ENCODE measurements at regions not wholly inside any gene's neighbourhood (a gene's known extent, or its start where the extent isn't known, plus 50 kb on each side); places are given as distances from the start of the nearest gene placed in this dataset.
"Not testable (repeated sequence)": the region's sequence is repeated elsewhere in the genome, so short reads cannot be mapped to it uniquely, and the experiment has no call there.

GRCh38 chr6:27720607-27721580 lies 191.3 kb downstream of the OR2B2 start:
- Histone ChIP-seq H4K5ac (ENCODE audit: low read length) (no peak overlapping the region), H3K4me1 (ENCODE audit: control insufficient read depth, low read depth, low read length) (no peaks in the 10 kb centered on the region), H4K8ac (ENCODE audit: low read depth, low read length) (no peak overlapping the region)

GRCh38 chr6:27719039-27719438 lies 193.2 kb downstream of the OR2B2 start:
- H4K8ac ChIP-seq (ENCODE audit: low read depth, low read length); H2AK5ac ChIP-seq (ENCODE audit: low read length); H2BK120ac ChIP-seq (ENCODE audit: low read depth, low read length); H3K79me1 ChIP-seq (ENCODE audit: low read length); H3K18ac ChIP-seq (ENCODE audit: low read length); H3K27me3 ChIP-seq (ENCODE audit: insufficient read depth, low read length, poor library complexity); H3K4me2 ChIP-seq (ENCODE audit: low read length); H3K56ac ChIP-seq (ENCODE audit: low read length); H3K27ac ChIP-seq (ENCODE audit: low read depth, low read length); H3K23ac ChIP-seq (ENCODE audit: low read length); H4K5ac ChIP-seq (ENCODE audit: low read length); H3K79me2 ChIP-seq (ENCODE audit: control insufficient read depth, insufficient read depth, low read length); H3K4me1 ChIP-seq (ENCODE audit: control insufficient read depth, low read depth, low read length); H2BK15ac ChIP-seq (replicated peaks; ENCODE audit: low read depth); H3K4me3 ChIP-seq (ENCODE audit: low read length); DNase-seq; H3K9ac ChIP-seq (ENCODE audit: low read length); H3K36me3 ChIP-seq (ENCODE audit: control insufficient read depth, insufficient read depth, low read length); H2BK5ac ChIP-seq (ENCODE audit: low read length); H3K4ac ChIP-seq (ENCODE audit: low read depth, low read length): not testable (repeated sequence)
- no CpG with 5 or more reads among the region's 8 CpGs for WGBS (ENCODE audit: extremely low coverage, insufficient coverage, low lambda C conversion rate)

More at GRCh38 chr6:27720607-27721580, 191.3 kb downstream of the OR2B2 start:
- H2BK120ac ChIP-seq (ENCODE audit: low read depth, low read length), result no peak overlapping the region
- H3K27me3 ChIP-seq (ENCODE audit: insufficient read depth, low read length, poor library complexity), result no peaks in the 10 kb centered on the region
- H3K79me2 ChIP-seq (ENCODE audit: control insufficient read depth, insufficient read depth, low read length), result no peaks in the 10 kb centered on the region
- no peak overlapping the region for H3K23ac ChIP-seq (ENCODE audit: low read length)
- H3K18ac ChIP-seq (ENCODE audit: low read length), result no peak overlapping the region
- peak overlapping the region; percentile 41 for H3K4me3 ChIP-seq (ENCODE audit: low read length)
- peak; percentile 94 for DNase-seq
- no peaks in the 10 kb centered on the region for H3K79me1 ChIP-seq (ENCODE audit: low read length)
- peak overlapping the region; percentile 53 for H3K4me2 ChIP-seq (ENCODE audit: low read length)
- H3K4ac ChIP-seq (ENCODE audit: low read depth, low read length), result no peak overlapping the region
- no peaks in the 10 kb centered on the region for H3K36me3 ChIP-seq (ENCODE audit: control insufficient read depth, insufficient read depth, low read length)
- no peak overlapping the region for H2AK5ac ChIP-seq (ENCODE audit: low read length)
- H3K56ac ChIP-seq (ENCODE audit: low read length), result peak overlapping the region; percentile 65
- H2BK15ac ChIP-seq (replicated peaks; ENCODE audit: low read depth), result no peak overlapping the region
- WGBS (ENCODE audit: extremely low coverage, insufficient coverage, low lambda C conversion rate), result no CpG with 5 or more reads among the region's 19 CpGs
- H3K27ac ChIP-seq (ENCODE audit: low read depth, low read length), result no peak overlapping the region
- H3K9ac ChIP-seq (ENCODE audit: low read length), result peak overlapping the region; percentile 55
- H2BK5ac ChIP-seq (ENCODE audit: low read length), result no peak overlapping the region

GRCh38 chr6:27706431-27706830 lies 205.8 kb downstream of the OR2B2 start:
- Histone ChIP-seq H3K4me2 (ENCODE audit: low read length) (no peak overlapping the region), H3K23ac (ENCODE audit: low read length) (no peak overlapping the region), H3K4ac (ENCODE audit: low read depth, low read length) (no peak overlapping the region), H3K9ac (ENCODE audit: low read length) (no peak overlapping the region), H3K36me3 (ENCODE audit: control insufficient read depth, insufficient read depth, low read length) (no peaks in the 10 kb centered on the region), H2BK15ac (replicated peaks; ENCODE audit: low read depth) (no peak overlapping the region), H3K79me2 (ENCODE audit: control insufficient read depth, insufficient read depth, low read length) (no peaks in the 10 kb centered on the region), H3K56ac (ENCODE audit: low read length) (no peak overlapping the region), H3K4me3 (ENCODE audit: low read length) (no peak overlapping the region), H3K27me3 (ENCODE audit: insufficient read depth, low read length, poor library complexity) (no peaks in the 10 kb centered on the region), H2BK5ac (ENCODE audit: low read length) (no peak overlapping the region), H4K5ac (ENCODE audit: low read length) (no peak overlapping the region), H3K79me1 (ENCODE audit: low read length) (no peaks in the 10 kb centered on the region), H3K4me1 (ENCODE audit: control insufficient read depth, low read depth, low read length) (no peaks in the 10 kb centered on the region), H3K18ac (ENCODE audit: low read length) (no peak overlapping the region), H2BK120ac (ENCODE audit: low read depth, low read length) (no peak overlapping the region), H3K27ac (ENCODE audit: low read depth, low read length) (no peak overlapping the region), H2AK5ac (ENCODE audit: low read length) (no peak overlapping the region), H4K8ac (ENCODE audit: low read depth, low read length) (no peak overlapping the region)
- DNase-seq, result no peak
- no CpG with 5 or more reads among the region's 3 CpGs for WGBS (ENCODE audit: extremely low coverage, insufficient coverage, low lambda C conversion rate)

GRCh38 chr6:27700337-27700736 lies 211.9 kb downstream of the OR2B2 start:
- Histone ChIP-seq H3K4me3 (ENCODE audit: low read length) (no peak overlapping the region), H3K27ac (ENCODE audit: low read depth, low read length) (no peak overlapping the region), H2BK5ac (ENCODE audit: low read length) (no peak overlapping the region), H2AK5ac (ENCODE audit: low read length) (no peak overlapping the region), H3K56ac (ENCODE audit: low read length) (no peak overlapping the region), H2BK15ac (replicated peaks; ENCODE audit: low read depth) (no peak overlapping the region), H3K23ac (ENCODE audit: low read length) (no peak overlapping the region), H3K36me3 (ENCODE audit: control insufficient read depth, insufficient read depth, low read length) (no peaks in the 10 kb centered on the region), H3K79me2 (ENCODE audit: control insufficient read depth, insufficient read depth, low read length) (no peaks in the 10 kb centered on the region), H3K9ac (ENCODE audit: low read length) (no peak overlapping the region), H3K18ac (ENCODE audit: low read length) (no peak overlapping the region), H4K5ac (ENCODE audit: low read length) (no peak overlapping the region), H3K4me1 (ENCODE audit: control insufficient read depth, low read depth, low read length) (no peaks in the 10 kb centered on the region), H4K8ac (ENCODE audit: low read depth, low read length) (no peak overlapping the region), H3K4me2 (ENCODE audit: low read length) (no peak overlapping the region), H3K27me3 (ENCODE audit: insufficient read depth, low read length, poor library complexity) (no peaks in the 10 kb centered on the region), H3K79me1 (ENCODE audit: low read length) (peaks cover 5% of the 10 kb centered on the region), H3K4ac (ENCODE audit: low read depth, low read length) (no peak overlapping the region), H2BK120ac (ENCODE audit: low read depth, low read length) (no peak overlapping the region)
- WGBS (ENCODE audit: extremely low coverage, insufficient coverage, low lambda C conversion rate), result no CpG with 5 or more reads among the region's 6 CpGs
- no peak for DNase-seq

GRCh38 chr6:27694547-27694874 lies 217.7 kb downstream of the OR2B2 start:
- Histone ChIP-seq H2BK5ac (ENCODE audit: low read length) (no peak overlapping the region), H3K36me3 (ENCODE audit: control insufficient read depth, insufficient read depth, low read length) (no peaks in the 10 kb centered on the region), H3K4me1 (ENCODE audit: control insufficient read depth, low read depth, low read length) (no peaks in the 10 kb centered on the region), H3K4ac (ENCODE audit: low read depth, low read length) (no peak overlapping the region), H3K4me3 (ENCODE audit: low read length) (peak overlapping the region; percentile 97), H3K9ac (ENCODE audit: low read length) (peak overlapping the region; percentile 93), H2AK5ac (ENCODE audit: low read length) (no peak overlapping the region), H4K8ac (ENCODE audit: low read depth, low read length) (no peak overlapping the region), H3K23ac (ENCODE audit: low read length) (no peak overlapping the region), H4K5ac (ENCODE audit: low read length) (no peak overlapping the region), H3K27ac (ENCODE audit: low read depth, low read length) (no peak overlapping the region), H2BK120ac (ENCODE audit: low read depth, low read length) (no peak overlapping the region), H3K79me1 (ENCODE audit: low read length) (peaks cover 3% of the 10 kb centered on the region), H3K27me3 (ENCODE audit: insufficient read depth, low read length, poor library complexity) (no peaks in the 10 kb centered on the region), H3K4me2 (ENCODE audit: low read length) (peak overlapping the region; percentile 87), H3K56ac (ENCODE audit: low read length) (peak overlapping the region; percentile 93), H2BK15ac (replicated peaks; ENCODE audit: low read depth) (no peak overlapping the region), H3K18ac (ENCODE audit: low read length) (no peak overlapping the region), H3K79me2 (ENCODE audit: control insufficient read depth, insufficient read depth, low read length) (peaks cover 2% of the 10 kb centered on the region)
- no peak for DNase-seq
- WGBS (ENCODE audit: extremely low coverage, insufficient coverage, low lambda C conversion rate), result no CpG with 5 or more reads among the region's 7 CpGs
